ENCODE measurements at regions not wholly inside any gene's neighbourhood (a gene's known extent, or its start where the extent isn't known, plus 50 kb on each side); places are given as distances from the start of the nearest gene placed in this dataset.
"Not testable (repeated sequence)": the region's sequence is repeated elsewhere in the genome, so short reads cannot be mapped to it uniquely, and the experiment has no call there.

DNA sequence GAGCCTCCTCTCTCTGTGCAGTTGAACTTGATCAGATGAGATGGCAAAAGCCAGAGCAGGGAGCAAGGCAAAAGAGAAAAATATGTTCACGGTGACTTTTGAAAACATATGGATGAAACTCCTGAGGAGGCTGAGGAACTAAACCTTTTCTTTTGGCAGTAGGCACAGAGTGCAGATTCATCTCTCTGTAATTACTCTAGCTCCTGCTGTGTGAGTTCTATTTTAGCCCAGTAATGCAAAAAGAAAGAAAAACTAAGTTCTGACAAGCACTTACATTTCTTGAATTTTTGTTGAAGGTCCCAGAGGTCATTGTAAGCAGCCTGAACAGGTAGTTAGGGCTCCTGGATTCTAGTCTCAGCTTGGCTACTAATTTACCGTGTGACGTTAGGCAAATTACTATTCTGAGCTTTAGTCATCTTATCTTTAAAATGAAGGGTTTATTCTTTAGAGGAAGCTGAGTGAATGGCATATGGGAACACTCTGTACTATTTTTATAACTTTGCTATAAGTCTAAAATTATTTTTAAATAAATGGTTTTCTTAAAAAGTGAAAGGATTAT, 114.7 kb upstream of the NBPF26 start:
- H3K4me1 ChIP-seq (ENCODE audit: insufficient read depth, low read length); H2AFZ ChIP-seq (ENCODE audit: low read depth, low read length); H3K9me3 ChIP-seq (ENCODE audit: low read length); H3K36me3 ChIP-seq (ENCODE audit: insufficient read depth, low read length); H3K4me3 ChIP-seq (ENCODE audit: low read length); H3K27me3 ChIP-seq (ENCODE audit: insufficient read depth, low read length): not testable (repeated sequence)

GRCh38 chr1:120609834-120610233, 113.9 kb upstream of the NBPF26 start:
- H3K36me3 ChIP-seq (ENCODE audit: insufficient read depth, low read length); H3K9me3 ChIP-seq (ENCODE audit: low read length); H2AFZ ChIP-seq (ENCODE audit: low read depth, low read length); H3K4me1 ChIP-seq (ENCODE audit: insufficient read depth, low read length); H3K27me3 ChIP-seq (ENCODE audit: insufficient read depth, low read length); H3K4me3 ChIP-seq (ENCODE audit: low read length): not testable (repeated sequence)

GRCh38 chr1:120614931-120615639, 108.7 kb upstream of the NBPF26 start:
- not testable (repeated sequence) for H3K27me3 ChIP-seq (ENCODE audit: insufficient read depth, low read length); H3K4me3 ChIP-seq (ENCODE audit: low read length); H3K36me3 ChIP-seq (ENCODE audit: insufficient read depth, low read length); H2AFZ ChIP-seq (ENCODE audit: low read depth, low read length); H3K9me3 ChIP-seq (ENCODE audit: low read length); H3K4me1 ChIP-seq (ENCODE audit: insufficient read depth, low read length)

GRCh38 chr1:120617493-120617892, 106.3 kb upstream of the NBPF26 start:
- not testable (repeated sequence) for H3K9me3 ChIP-seq (ENCODE audit: low read length); H3K4me3 ChIP-seq (ENCODE audit: low read length); H3K27me3 ChIP-seq (ENCODE audit: insufficient read depth, low read length); H2AFZ ChIP-seq (ENCODE audit: low read depth, low read length); H3K36me3 ChIP-seq (ENCODE audit: insufficient read depth, low read length); H3K4me1 ChIP-seq (ENCODE audit: insufficient read depth, low read length)

- not testable (repeated sequence) for H3K36me3 ChIP-seq (ENCODE audit: insufficient read depth, low read length); H3K9me3 ChIP-seq (ENCODE audit: low read length); H3K4me3 ChIP-seq (ENCODE audit: low read length); H2AFZ ChIP-seq (ENCODE audit: low read depth, low read length); H3K4me1 ChIP-seq (ENCODE audit: insufficient read depth, low read length); H3K27me3 ChIP-seq (ENCODE audit: insufficient read depth, low read length)
Measured at GRCh38 chr1:120619867-120620692, 103.7 kb upstream of the NBPF26 start.

GRCh38 chr1:120620693-120620969, 103.1 kb upstream of the NBPF26 start:
- H3K9me3 ChIP-seq (ENCODE audit: low read length); H3K4me1 ChIP-seq (ENCODE audit: insufficient read depth, low read length); H2AFZ ChIP-seq (ENCODE audit: low read depth, low read length); H3K27me3 ChIP-seq (ENCODE audit: insufficient read depth, low read length); H3K4me3 ChIP-seq (ENCODE audit: low read length); H3K36me3 ChIP-seq (ENCODE audit: insufficient read depth, low read length): not testable (repeated sequence)

DNA sequence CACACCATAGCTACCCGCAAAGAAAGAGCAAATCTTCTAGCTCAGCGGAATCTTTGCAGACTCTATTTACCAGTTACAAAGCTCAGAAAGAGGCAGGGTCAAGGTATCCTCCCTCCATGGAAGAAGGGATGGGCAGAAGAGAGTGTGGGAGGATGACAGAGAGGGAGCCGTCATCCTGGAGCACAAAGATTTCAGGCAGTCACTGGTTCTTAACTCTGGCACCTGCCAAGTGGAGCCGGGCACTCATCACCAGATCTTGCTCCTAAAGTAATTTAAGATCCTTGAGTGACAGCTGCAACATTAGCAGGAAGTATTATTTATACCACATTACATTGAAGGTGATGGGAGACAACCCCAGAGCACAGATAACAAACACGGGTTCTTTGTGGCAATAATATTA, 102.5 kb upstream of the NBPF26 start:
- H3K4me3 ChIP-seq (ENCODE audit: low read length); H3K9me3 ChIP-seq (ENCODE audit: low read length); H3K27me3 ChIP-seq (ENCODE audit: insufficient read depth, low read length); H3K36me3 ChIP-seq (ENCODE audit: insufficient read depth, low read length); H2AFZ ChIP-seq (ENCODE audit: low read depth, low read length); H3K4me1 ChIP-seq (ENCODE audit: insufficient read depth, low read length): not testable (repeated sequence)

DNA sequence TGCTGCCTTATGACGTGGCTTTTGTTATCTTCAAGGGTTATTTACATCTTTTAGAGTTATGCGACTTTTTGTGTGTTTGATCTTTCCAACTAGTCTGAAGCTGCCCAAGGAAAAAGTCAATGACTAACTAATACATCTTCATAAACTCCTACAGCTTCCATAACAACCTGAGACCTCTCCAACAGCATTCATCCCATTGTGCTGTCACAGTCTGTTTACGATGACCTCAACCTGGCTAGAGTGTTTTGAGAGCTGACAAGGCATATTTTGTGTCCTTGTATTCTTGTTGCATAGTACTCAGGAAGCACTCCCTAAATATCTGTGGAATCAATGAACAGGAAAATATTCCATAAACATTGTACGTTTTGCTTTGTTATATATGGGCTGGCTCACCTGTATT, 100.2 kb upstream of the NBPF26 start:
- not testable (repeated sequence) for H3K4me1 ChIP-seq (ENCODE audit: insufficient read depth, low read length); H3K27me3 ChIP-seq (ENCODE audit: insufficient read depth, low read length); H3K4me3 ChIP-seq (ENCODE audit: low read length); H3K36me3 ChIP-seq (ENCODE audit: insufficient read depth, low read length); H2AFZ ChIP-seq (ENCODE audit: low read depth, low read length); H3K9me3 ChIP-seq (ENCODE audit: low read length)

GRCh38 chr1:120624565-120625064, 99.1 kb upstream of the NBPF26 start:
- H3K27me3 ChIP-seq (ENCODE audit: insufficient read depth, low read length); H3K4me1 ChIP-seq (ENCODE audit: insufficient read depth, low read length); H3K36me3 ChIP-seq (ENCODE audit: insufficient read depth, low read length); H3K4me3 ChIP-seq (ENCODE audit: low read length); H2AFZ ChIP-seq (ENCODE audit: low read depth, low read length); H3K9me3 ChIP-seq (ENCODE audit: low read length): not testable (repeated sequence)

DNA sequence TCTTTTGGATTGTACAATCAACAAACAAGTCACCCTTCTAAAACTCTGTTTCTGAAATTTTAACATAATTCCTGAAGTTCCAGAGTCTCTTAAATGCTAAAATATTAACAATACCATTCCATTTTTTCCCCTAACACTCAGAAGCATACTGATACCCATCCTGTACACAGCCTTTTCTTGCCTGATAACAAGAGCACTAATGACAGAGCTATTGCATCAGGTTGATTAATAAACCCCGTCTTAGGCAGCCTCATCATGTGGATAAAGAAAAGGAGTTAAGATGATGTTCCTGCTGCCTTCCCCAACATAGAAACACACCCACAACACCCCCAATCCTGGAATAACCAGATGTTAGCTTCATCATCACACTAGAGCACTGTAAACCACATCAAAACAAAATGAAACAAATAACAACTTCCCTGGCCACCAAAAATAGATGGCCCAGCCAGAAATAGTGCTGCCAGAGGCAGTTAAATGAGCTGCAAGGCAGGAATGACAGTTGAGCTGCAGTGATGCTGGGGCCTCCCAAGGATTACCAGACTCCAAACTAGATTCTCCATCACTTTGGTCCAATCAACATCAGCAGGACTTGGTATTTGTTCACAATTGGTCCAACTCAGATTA, 93.8 kb upstream of the NBPF26 start:
- not testable (repeated sequence) for H3K9me3 ChIP-seq (ENCODE audit: low read length); H3K27me3 ChIP-seq (ENCODE audit: insufficient read depth, low read length); H3K4me1 ChIP-seq (ENCODE audit: insufficient read depth, low read length); H3K36me3 ChIP-seq (ENCODE audit: insufficient read depth, low read length); H3K4me3 ChIP-seq (ENCODE audit: low read length); H2AFZ ChIP-seq (ENCODE audit: low read depth, low read length)

DNA sequence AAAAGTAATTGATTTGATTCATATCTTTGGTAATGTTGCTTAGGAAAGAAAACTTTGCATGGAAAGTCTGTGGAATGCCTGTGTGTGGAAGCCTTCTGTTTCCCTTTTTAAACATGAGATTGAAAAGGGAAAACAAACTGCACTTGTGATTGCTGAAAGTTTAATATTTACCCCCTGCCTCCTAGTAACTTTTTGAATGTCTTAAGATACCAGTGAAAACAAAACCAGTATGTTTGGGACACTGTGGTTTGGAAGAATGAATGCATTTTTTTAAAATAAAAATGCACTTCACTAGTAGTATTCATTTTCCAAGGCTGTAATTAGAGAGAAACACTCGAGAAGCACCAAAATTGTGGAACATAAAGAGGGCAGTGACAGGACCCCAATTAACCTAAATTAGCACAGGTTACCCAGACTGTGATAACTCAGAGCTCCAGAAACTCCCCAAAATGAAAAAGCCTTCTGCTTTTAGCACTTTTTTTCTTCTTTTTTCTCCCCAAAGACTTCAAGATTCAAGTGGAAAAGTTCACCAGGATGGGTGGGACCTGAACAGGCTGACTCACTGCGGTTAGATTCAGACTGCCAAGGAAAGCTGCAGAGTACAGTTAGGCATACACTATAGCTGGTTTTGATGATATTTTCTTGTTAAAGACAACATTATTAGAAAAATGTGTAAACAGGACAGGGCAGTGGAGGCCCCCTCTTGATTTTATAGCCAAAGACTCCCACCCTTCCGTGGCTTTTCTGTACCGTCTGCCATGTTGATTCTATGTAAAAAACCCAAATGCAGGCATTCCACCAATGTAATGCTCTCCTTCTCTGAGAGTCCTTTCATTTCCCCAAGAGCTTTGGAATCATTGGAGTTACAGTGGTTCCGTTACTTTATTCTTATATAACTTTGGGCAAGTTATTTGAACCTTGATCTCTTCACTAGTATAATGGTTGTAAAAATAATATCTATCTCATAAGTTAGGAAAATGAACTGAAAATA, 88.6 kb upstream of the NBPF26 start:
- not testable (repeated sequence) for H3K36me3 ChIP-seq (ENCODE audit: insufficient read depth, low read length); H3K4me1 ChIP-seq (ENCODE audit: insufficient read depth, low read length); H3K9me3 ChIP-seq (ENCODE audit: low read length); H3K4me3 ChIP-seq (ENCODE audit: low read length); H3K27me3 ChIP-seq (ENCODE audit: insufficient read depth, low read length); H2AFZ ChIP-seq (ENCODE audit: low read depth, low read length)

DNA sequence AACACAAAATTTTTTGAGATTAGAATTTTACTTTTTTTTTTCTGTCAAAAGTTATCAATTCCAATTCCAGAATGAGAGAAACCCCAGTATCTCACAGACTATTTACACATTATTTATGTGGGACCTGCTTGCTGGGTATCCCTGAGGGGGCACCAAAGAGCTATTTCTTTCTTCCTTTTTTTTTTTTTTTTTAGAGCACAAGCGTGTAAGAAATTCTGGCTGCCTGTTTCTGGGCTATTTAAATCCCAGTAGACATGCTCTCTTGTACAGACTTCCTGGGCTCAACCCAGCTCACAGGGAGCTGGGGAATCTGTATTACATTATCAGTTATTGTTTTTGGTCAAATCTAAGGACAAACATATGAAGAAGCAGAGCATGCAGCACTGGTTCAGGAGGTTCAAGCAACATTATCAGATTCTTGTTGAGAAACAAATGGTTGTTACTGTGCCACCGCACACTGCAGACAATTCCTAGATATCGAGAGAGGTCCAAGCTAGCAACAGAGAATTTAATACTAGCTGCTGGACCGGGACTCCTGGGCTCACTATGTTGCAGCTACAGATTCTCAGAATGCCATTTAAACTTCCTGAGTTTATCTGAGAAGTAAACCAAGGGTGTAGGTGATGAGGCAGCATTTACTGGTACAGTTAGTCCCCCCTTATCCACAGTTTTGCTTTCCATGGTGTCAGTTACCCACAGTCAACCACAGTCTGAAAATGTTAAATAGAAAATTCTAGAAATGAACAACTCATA, 83.3 kb upstream of the NBPF26 start:
- H3K4me1 ChIP-seq (ENCODE audit: insufficient read depth, low read length); H2AFZ ChIP-seq (ENCODE audit: low read depth, low read length); H3K27me3 ChIP-seq (ENCODE audit: insufficient read depth, low read length); H3K4me3 ChIP-seq (ENCODE audit: low read length); H3K36me3 ChIP-seq (ENCODE audit: insufficient read depth, low read length); H3K9me3 ChIP-seq (ENCODE audit: low read length): not testable (repeated sequence)
